HEK293 (cell line): ENCODE measurements at regions not wholly inside any gene's neighbourhood (a gene's known extent, or its start where the extent isn't known, plus 50 kb on each side); places are given as distances from the start of the nearest gene placed in this dataset.

Experiments
- CTCF ChIA-PET: fragments of 350-600 bp; formaldehyde crosslinking; extraction: SDS; loops from one replicate; lab custom pipeline; 2021; ENCODE audit warnings: antibody characterized with exemption; lab: Yijun Ruan, JAX
- POLR2A ChIA-PET: fragments of 300-600 bp; formaldehyde crosslinking; extraction: SDS; loops from one replicate; lab custom pipeline; 2020; ENCODE audit warnings: antibody characterized with exemption, inconsistent platforms; lab: Yijun Ruan, JAX
- H3K27ac ChIP-seq: fragments of 200-500 bp; sonication (Bioruptor generic); 2 replicates; pipeline ENCODE4 v1.5.1; 2014; ENCODE audit warnings: low read depth, low read length, control low read depth, inconsistent platforms; ENCODE audit errors: extremely low read depth
- H3K36me3 ChIP-seq, 2 experiments: fragments of 200-500 bp in 1 of 2; sonication (Bioruptor generic) in 1 of 2; 1 replicate in 1 of 2; 2 replicates in 1 of 2; pipeline ENCODE4 v1.5.1; 2014 to 2017; ENCODE audit warnings: inconsistent platforms in 2 of 2, low read length in 2 of 2; ENCODE audit not compliant: control insufficient read depth in 2 of 2, insufficient read depth in 1 of 2
- H3K4me1 ChIP-seq: fragments of 200-500 bp; sonication (Bioruptor generic); 2 replicates; pipeline ENCODE4 v1.5.1; 2014; ENCODE audit warnings: mild to moderate bottlenecking, low read length, inconsistent platforms; ENCODE audit not compliant: control insufficient read depth, insufficient read depth
- H3K4me3 ChIP-seq: 2 replicates; pipeline ENCODE4 v1.5.1; 2011; ENCODE audit warnings: low read depth, mild to moderate bottlenecking, control low read depth, low read length, moderate library complexity
- H3K9me3 ChIP-seq: fragments of 200-500 bp; sonication (Bioruptor generic); 2 replicates; pipeline ENCODE4 v1.5.1; 2014; ENCODE audit warnings: low read depth, low read length, inconsistent platforms; ENCODE audit not compliant: control insufficient read depth, insufficient read depth
- GLI2 ChIP-seq: fragments of 450-650 bp; formaldehyde crosslinking; IDR thresholded peaks from 2 replicates; pipeline ENCODE4; 2017; ENCODE audit warnings: missing biosample characterization, missing genetic modification characterization, low read depth, borderline replicate concordance
- HOXA7 ChIP-seq: sonication (generic); formaldehyde crosslinking; IDR thresholded peaks from 2 replicates; pipeline ENCODE4 v1.8.1; 2022; ENCODE audit warnings: missing genetic modification reagents, borderline replicate concordance
- YY2 ChIP-seq: fragments of 450-650 bp; formaldehyde crosslinking; IDR thresholded peaks from 2 replicates; pipeline ENCODE4 v1.5.1; 2016; ENCODE audit warnings: missing biosample characterization, missing genetic modification characterization
- ZBTB1 ChIP-seq: fragments of 450-650 bp; formaldehyde crosslinking; IDR thresholded peaks from 2 replicates; pipeline ENCODE4 v1.5.1; 2016; ENCODE audit warnings: missing biosample characterization, missing genetic modification characterization
- ZBTB21 ChIP-seq: fragments of 450-650 bp; formaldehyde crosslinking; IDR thresholded peaks from 2 replicates; pipeline ENCODE4 v1.5.1; 2017; ENCODE audit warnings: missing biosample characterization, missing genetic modification characterization
- ZEB2 ChIP-seq: fragments of 450-650 bp; formaldehyde crosslinking; IDR thresholded peaks from 2 replicates; pipeline ENCODE4 v1.5.1; 2016; ENCODE audit warnings: missing biosample characterization, missing genetic modification characterization
- ZNF274 ChIP-seq, 2 experiments: fragments of 200-500 bp in 1 of 2; fragments of 450-650 bp in 1 of 2; sonication (Bioruptor generic) in 1 of 2; formaldehyde crosslinking in 1 of 2; IDR thresholded peaks; 2 replicates each; pipeline versions ENCODE4 v1.5.1 to v1.6.1; 2014 to 2016; ENCODE audit warnings: borderline replicate concordance in 1 of 2, inconsistent platforms in 1 of 2, low read length in 1 of 2, missing biosample characterization in 1 of 2, missing genetic modification characterization in 1 of 2
- ZNF670 ChIP-seq: fragments of 450-650 bp; formaldehyde crosslinking; IDR thresholded peaks from 2 replicates; pipeline ENCODE4 v1.5.1; 2016; ENCODE audit warnings: missing biosample characterization, missing genetic modification characterization, low read depth
- ZNF768 ChIP-seq: fragments of 450-650 bp; formaldehyde crosslinking; IDR thresholded peaks from 2 replicates; pipeline ENCODE4 v1.5.1; 2018; ENCODE audit warnings: missing biosample characterization, mild to moderate bottlenecking, missing genetic modification characterization
- ZNF791 ChIP-seq: fragments of 450-650 bp; formaldehyde crosslinking; IDR thresholded peaks from 2 replicates; pipeline ENCODE4 v1.5.1; 2016; ENCODE audit warnings: missing biosample characterization, missing genetic modification characterization
- TF ChIP-seq, protein P1 (sequence below): fragments of 450-650 bp; formaldehyde crosslinking; IDR thresholded peaks from 2 replicates; pipeline ENCODE4 v1.5.1; 2017; ENCODE audit warnings: missing biosample characterization, missing genetic modification characterization
- TF ChIP-seq, protein P2 (sequence below): IDR thresholded peaks from 2 replicates; pipeline ENCODE4 v1.6.1; 2011; ENCODE audit warnings: mild to moderate bottlenecking, low read depth, low read length, borderline replicate concordance
- TF ChIP-seq, protein P3 (sequence below): sonication (generic); formaldehyde crosslinking; IDR thresholded peaks from 2 replicates; pipeline ENCODE4 v1.8.1; 2022; ENCODE audit warnings: mild to moderate bottlenecking, moderate library complexity, missing genetic modification reagents
- TF ChIP-seq, protein P4 (sequence below): fragments of 450-650 bp; formaldehyde crosslinking; IDR thresholded peaks from 2 replicates; pipeline ENCODE4 v1.5.1; 2016; ENCODE audit warnings: missing biosample characterization, missing genetic modification characterization

DNA sequence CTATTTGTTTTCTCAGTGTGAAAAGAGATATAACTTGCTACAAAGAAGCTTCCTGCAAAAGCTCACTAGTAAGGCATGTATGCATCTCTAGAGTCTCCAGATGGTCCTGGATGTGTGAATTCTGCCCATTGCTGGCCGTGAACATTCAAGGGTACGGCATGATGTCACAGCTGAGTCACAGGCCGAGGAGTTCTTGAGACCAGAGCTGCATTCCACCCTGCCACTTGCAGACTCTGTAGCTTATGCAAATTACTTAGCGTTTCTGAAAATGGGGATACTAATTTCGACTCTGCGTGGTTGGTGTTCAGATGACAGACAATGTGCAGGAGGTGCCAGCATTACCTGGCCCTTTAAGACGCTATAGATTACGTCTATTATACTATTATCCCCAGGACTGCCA, 470.7 kb downstream of the ZNF536 start:
- ChIA-PET CTCF (interaction anchor here (1.1 kb wide), 1 partner anchor 11 kb away, joined by 3 read pairs; no protein-coding TSS in a partner anchor), POLR2A (no interaction called here)
- H3K27ac ChIP-seq: no peak overlapping the region

DNA sequence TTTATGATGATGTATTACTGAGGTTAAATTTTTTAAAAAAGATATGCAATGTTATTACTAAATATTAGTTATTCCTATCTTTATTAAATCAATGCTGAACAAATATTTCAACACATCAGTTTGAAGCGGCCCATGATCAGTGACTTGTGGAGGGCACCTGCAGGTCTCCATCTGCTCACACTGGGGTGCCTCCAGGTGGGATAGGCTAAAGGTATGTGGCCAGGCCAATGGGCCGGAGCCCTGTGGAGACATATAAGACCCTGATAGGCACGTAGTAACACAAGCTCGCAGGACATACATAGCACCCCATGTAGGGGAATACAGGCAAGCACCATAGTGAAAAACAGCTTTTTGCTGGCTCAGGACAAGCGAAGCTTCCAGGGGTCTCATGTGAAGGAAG, 469.8 kb downstream of the ZNF536 start:
- H3K4me3 ChIP-seq: no peak overlapping the region
- H3K27ac ChIP-seq: no peak overlapping the region
- ChIA-PET POLR2A (no interaction called here), CTCF (interaction anchor here (0.6 kb wide), 1 partner anchor 1131 kb away, joined by 3 read pairs; no protein-coding TSS in a partner anchor)
- no peaks in the 10 kb centered on the region; a peak in 1 of 3 replicates for H3K36me3 ChIP-seq
- no peaks in the 10 kb centered on the region for H3K4me1 ChIP-seq
- no peak for TF ChIP-seq ZNF274 (IDR thresholded peaks at IDR 0.05; ENCODE audit: low read length)
- no peak for TF ChIP-seq ZNF274 (tag by site-specific recombination; IDR thresholded peaks at IDR 0.05; ENCODE audit: borderline replicate concordance)
- TF ChIP-seq ZNF791 (tag by site-specific recombination): no peak
- TF ChIP-seq, protein P1, sequence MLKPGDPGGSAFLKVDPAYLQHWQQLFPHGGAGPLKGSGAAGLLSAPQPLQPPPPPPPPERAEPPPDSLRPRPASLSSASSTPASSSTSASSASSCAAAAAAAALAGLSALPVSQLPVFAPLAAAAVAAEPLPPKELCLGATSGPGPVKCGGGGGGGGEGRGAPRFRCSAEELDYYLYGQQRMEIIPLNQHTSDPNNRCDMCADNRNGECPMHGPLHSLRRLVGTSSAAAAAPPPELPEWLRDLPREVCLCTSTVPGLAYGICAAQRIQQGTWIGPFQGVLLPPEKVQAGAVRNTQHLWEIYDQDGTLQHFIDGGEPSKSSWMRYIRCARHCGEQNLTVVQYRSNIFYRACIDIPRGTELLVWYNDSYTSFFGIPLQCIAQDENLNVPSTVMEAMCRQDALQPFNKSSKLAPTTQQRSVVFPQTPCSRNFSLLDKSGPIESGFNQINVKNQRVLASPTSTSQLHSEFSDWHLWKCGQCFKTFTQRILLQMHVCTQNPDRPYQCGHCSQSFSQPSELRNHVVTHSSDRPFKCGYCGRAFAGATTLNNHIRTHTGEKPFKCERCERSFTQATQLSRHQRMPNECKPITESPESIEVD (tag by site-specific recombination): no peak
- no peak for TF ChIP-seq YY2
- TF ChIP-seq, protein P2, sequence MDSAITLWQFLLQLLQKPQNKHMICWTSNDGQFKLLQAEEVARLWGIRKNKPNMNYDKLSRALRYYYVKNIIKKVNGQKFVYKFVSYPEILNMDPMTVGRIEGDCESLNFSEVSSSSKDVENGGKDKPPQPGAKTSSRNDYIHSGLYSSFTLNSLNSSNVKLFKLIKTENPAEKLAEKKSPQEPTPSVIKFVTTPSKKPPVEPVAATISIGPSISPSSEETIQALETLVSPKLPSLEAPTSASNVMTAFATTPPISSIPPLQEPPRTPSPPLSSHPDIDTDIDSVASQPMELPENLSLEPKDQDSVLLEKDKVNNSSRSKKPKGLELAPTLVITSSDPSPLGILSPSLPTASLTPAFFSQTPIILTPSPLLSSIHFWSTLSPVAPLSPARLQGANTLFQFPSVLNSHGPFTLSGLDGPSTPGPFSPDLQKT: no peak
- no peak for TF ChIP-seq GLI2 (tag by site-specific recombination)
- no peak for TF ChIP-seq ZNF670 (tag by site-specific recombination)
- TF ChIP-seq, protein P3, sequence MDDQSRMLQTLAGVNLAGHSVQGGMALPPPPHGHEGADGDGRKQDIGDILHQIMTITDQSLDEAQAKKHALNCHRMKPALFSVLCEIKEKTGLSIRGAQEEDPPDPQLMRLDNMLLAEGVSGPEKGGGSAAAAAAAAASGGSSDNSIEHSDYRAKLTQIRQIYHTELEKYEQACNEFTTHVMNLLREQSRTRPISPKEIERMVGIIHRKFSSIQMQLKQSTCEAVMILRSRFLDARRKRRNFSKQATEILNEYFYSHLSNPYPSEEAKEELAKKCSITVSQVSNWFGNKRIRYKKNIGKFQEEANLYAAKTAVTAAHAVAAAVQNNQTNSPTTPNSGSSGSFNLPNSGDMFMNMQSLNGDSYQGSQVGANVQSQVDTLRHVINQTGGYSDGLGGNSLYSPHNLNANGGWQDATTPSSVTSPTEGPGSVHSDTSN (CRISPR knock-in tag): no peak
- no peak for TF ChIP-seq ZEB2 (tag by site-specific recombination)
- no peak for TF ChIP-seq ZBTB1 (tag by site-specific recombination)
- TF ChIP-seq HOXA7 (CRISPR knock-in tag): no peak
- TF ChIP-seq, protein P4, sequence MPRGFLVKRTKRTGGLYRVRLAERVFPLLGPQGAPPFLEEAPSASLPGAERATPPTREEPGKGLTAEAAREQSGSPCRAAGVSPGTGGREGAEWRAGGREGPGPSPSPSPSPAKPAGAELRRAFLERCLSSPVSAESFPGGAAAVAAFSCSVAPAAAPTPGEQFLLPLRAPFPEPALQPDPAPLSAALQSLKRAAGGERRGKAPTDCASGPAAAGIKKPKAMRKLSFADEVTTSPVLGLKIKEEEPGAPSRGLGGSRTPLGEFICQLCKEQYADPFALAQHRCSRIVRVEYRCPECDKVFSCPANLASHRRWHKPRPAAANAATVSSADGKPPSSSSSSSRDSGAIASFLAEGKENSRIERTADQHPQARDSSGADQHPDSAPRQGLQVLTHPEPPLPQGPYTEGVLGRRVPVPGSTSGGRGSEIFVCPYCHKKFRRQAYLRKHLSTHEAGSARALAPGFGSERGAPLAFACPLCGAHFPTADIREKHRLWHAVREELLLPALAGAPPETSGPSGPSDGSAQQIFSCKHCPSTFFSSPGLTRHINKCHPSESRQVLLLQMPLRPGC (tag by site-specific recombination): no peak
- no peak for TF ChIP-seq ZNF768 (tag by site-specific recombination)
- H3K9me3 ChIP-seq: peaks cover 2% of the 10 kb centered on the region

More for the DNA sequence above, 470.7 kb downstream of the ZNF536 start:
- Histone ChIP-seq H3K9me3 (peaks cover 2% of the 10 kb centered on the region), H3K4me3 (no peak overlapping the region), H3K4me1 (no peaks in the 10 kb centered on the region), H3K36me3 (no peaks in the 10 kb centered on the region; a peak in 1 of 3 replicates)
- TF ChIP-seq, protein P4 (tag by site-specific recombination): no peak
- TF ChIP-seq ZBTB21: peak; percentile 59
